H1 (cell line): ENCODE measurements at regions not wholly inside any gene's neighbourhood (a gene's known extent, or its start where the extent isn't known, plus 50 kb on each side); places are given as distances from the start of the nearest gene placed in this dataset.

Experiments
- BCL11A ChIP-seq, 2 experiments: IDR thresholded peaks; one replicate each; pipeline ENCODE4 v1.6.1; 2011; ENCODE audit warnings: low read depth in 2 of 2, low read length in 2 of 2, mild to moderate bottlenecking in 2 of 2
- EP300 ChIP-seq, 2 experiments: IDR thresholded peaks; 1 replicate in 1 of 2; 2 replicates in 1 of 2; pipeline ENCODE4 v1.6.1; 2011 to 2012; ENCODE audit warnings: low read depth in 2 of 2, low read length in 2 of 2, mild to moderate bottlenecking in 2 of 2, borderline replicate concordance in 1 of 2, inconsistent platforms in 1 of 2, moderate library complexity in 1 of 2
- EZH2 ChIP-seq: fragments of 200-600 bp; sonication (generic); IDR thresholded peaks from 2 replicates; pipeline ENCODE4 v1.7.1; 2012; ENCODE audit warnings: low read depth, mild to moderate bottlenecking, moderate library complexity, low read length, inconsistent platforms; ENCODE audit not compliant: severe bottlenecking
- HDAC6 ChIP-seq: IDR thresholded peaks from one replicate; pipeline ENCODE4 v1.7.1; 2012; ENCODE audit warnings: low read depth, mild to moderate bottlenecking, inconsistent platforms, low read length, moderate library complexity
- POLR2A ChIP-seq, 2 experiments: IDR thresholded peaks; 1 replicate in 1 of 2; 2 replicates in 1 of 2; pipeline ENCODE4 v1.6.1; 2011; ENCODE audit warnings: low read depth in 2 of 2, low read length in 2 of 2, mild to moderate bottlenecking in 2 of 2; ENCODE audit errors: control extremely low read depth in 1 of 2
- POLR2AphosphoS5 ChIP-seq: IDR thresholded peaks from 2 replicates; pipeline ENCODE4 v1.6.1; 2011; ENCODE audit warnings: low read depth, low read length
- SAP30 ChIP-seq: fragments of 300-600 bp; sonication (generic); IDR thresholded peaks from 2 replicates; pipeline ENCODE4 v1.7.1; 2012; ENCODE audit warnings: low read length, moderate library complexity, mild to moderate bottlenecking, inconsistent platforms; ENCODE audit not compliant: insufficient read depth, insufficient replicate concordance
- SIN3A ChIP-seq, 2 experiments: IDR thresholded peaks in 1 of 2; conservative IDR thresholded peaks in 1 of 2; 2 replicates each; pipeline ENCODE4 v1.6.1; 2011 to 2012; ENCODE audit warnings: low read length in 2 of 2, improper control_type of control experiment in 1 of 2, low read depth in 1 of 2, mild to moderate bottlenecking in 1 of 2
- TAF1 ChIP-seq: IDR thresholded peaks from 2 replicates; pipeline ENCODE4 v1.6.1; 2011; ENCODE audit warnings: mild to moderate bottlenecking, low read depth, low read length
- TF ChIP-seq, protein P1 (sequence below), 3 experiments: IDR thresholded peaks; 1 replicate in 2 of 3; 2 replicates in 1 of 3; pipeline versions ENCODE4 v1.5.1 to v1.6.1; 2011; ENCODE audit warnings: low read length in 3 of 3, mild to moderate bottlenecking in 3 of 3, inconsistent platforms in 2 of 3, low read depth in 1 of 3, moderate library complexity in 1 of 3; ENCODE audit not compliant: insufficient read depth in 1 of 3; ENCODE audit errors: control extremely low read depth in 1 of 3

DNA sequence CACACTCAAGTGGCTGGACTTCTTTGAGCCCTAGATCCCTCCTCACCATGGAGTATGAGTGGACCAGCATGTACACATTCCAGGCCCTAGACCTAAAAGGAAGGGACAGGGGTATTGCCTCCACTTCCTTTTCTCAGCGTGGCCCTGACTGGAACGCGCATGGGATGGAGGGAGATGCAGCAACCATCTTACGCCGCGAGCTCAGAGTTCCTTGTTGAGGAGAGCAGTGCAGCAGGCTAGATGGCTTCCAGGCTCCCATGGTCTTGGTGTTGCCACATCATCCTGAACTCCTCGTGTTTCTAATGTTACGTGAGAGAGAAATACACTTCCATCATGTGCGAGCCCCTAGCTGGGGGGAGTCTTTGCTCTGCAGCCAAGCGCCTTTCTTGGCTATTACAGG, 61.8 kb upstream of the DIO3 start:
- TF ChIP-seq BCL11A (IDR thresholded peaks at IDR 0.05; ENCODE audit: low read depth in 2 of 2, low read length in 2 of 2) = no peak
- TF ChIP-seq POLR2A (IDR thresholded peaks at IDR 0.05; ENCODE audit: control extremely low read depth in 1 of 2, low read depth in 2 of 2, low read length in 2 of 2) = no peak
- TF ChIP-seq EZH2 = no peak
- TF ChIP-seq EP300 (IDR thresholded peaks at IDR 0.05; ENCODE audit: borderline replicate concordance in 1 of 2, low read depth in 2 of 2, low read length in 2 of 2) = no peak
- TF ChIP-seq, protein P1, sequence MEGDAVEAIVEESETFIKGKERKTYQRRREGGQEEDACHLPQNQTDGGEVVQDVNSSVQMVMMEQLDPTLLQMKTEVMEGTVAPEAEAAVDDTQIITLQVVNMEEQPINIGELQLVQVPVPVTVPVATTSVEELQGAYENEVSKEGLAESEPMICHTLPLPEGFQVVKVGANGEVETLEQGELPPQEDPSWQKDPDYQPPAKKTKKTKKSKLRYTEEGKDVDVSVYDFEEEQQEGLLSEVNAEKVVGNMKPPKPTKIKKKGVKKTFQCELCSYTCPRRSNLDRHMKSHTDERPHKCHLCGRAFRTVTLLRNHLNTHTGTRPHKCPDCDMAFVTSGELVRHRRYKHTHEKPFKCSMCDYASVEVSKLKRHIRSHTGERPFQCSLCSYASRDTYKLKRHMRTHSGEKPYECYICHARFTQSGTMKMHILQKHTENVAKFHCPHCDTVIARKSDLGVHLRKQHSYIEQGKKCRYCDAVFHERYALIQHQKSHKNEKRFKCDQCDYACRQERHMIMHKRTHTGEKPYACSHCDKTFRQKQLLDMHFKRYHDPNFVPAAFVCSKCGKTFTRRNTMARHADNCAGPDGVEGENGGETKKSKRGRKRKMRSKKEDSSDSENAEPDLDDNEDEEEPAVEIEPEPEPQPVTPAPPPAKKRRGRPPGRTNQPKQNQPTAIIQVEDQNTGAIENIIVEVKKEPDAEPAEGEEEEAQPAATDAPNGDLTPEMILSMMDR (IDR thresholded peaks at IDR 0.05; ENCODE audit: control extremely low read depth in 1 of 3, insufficient read depth in 1 of 3, low read depth in 1 of 3, low read length in 3 of 3) = no peak
- no peak for TF ChIP-seq HDAC6
- TF ChIP-seq SAP30 = no peak
- no peak for TF ChIP-seq SIN3A (conservative IDR thresholded peaks at IDR 0.05 in 1 of 2, IDR thresholded peaks at IDR 0.05 in 1 of 2; ENCODE audit: low read depth in 1 of 2, low read length in 2 of 2)
- no peak for TF ChIP-seq POLR2AphosphoS5
- TF ChIP-seq TAF1 = no peak
